ENCODE measurements at regions not wholly inside any gene's neighbourhood (a gene's known extent, or its start where the extent isn't known, plus 50 kb on each side); places are given as distances from the start of the nearest gene placed in this dataset.

- Mint-ChIP-seq H3K27me3 (no peaks in the 10 kb centered on the region), H3K27ac (no peak overlapping the region), H3K4me3 (no peak overlapping the region), H3K4me1 (no peaks in the 10 kb centered on the region), H3K9me3 (no peaks in the 10 kb centered on the region), H3K36me3 (no peaks in the 10 kb centered on the region)
- ATAC-seq = no peak
These were observed 186.4 kb upstream of the PRKD1 start for GRCh38 chr14:30114051-30114450.

DNA sequence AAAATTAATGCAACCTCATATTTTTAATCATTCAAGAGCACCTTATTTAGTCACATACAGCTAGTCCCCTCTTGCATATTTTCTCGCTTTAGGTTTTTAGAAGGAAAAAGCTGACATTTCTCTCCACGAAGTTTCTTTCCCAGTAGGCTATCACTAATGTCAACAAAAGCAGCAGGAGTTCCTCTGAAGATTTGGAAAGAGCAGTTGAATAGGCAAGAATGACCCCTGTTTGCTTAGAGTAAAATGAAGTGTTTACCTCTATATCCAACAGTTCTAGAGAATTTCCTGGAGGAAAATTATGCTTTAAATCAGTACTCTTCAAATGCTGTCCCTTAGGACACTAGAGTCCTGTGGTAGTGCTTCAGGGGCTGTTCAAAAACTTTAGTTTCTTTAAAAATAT, 188.1 kb upstream of the PRKD1 start:
- Mint-ChIP-seq H3K27ac (no peak overlapping the region), H3K36me3 (no peaks in the 10 kb centered on the region), H3K4me1 (no peaks in the 10 kb centered on the region), H3K27me3 (no peaks in the 10 kb centered on the region), H3K4me3 (no peak overlapping the region), H3K9me3 (no peaks in the 10 kb centered on the region)
- no peak for ATAC-seq

- Mint-ChIP-seq H3K27me3 (no peaks in the 10 kb centered on the region), H3K4me3 (no peak overlapping the region), H3K27ac (no peak overlapping the region), H3K36me3 (no peaks in the 10 kb centered on the region), H3K9me3 (no peaks in the 10 kb centered on the region), H3K4me1 (no peaks in the 10 kb centered on the region)
- no peak for ATAC-seq
These were observed 191.5 kb upstream of the PRKD1 start for GRCh38 chr14:30118992-30119640.

GRCh38 chr14:30125322-30125979, 197.8 kb upstream of the PRKD1 start:
- Mint-ChIP-seq H3K27ac (no peak overlapping the region), H3K4me3 (no peak overlapping the region), H3K4me1 (no peaks in the 10 kb centered on the region), H3K36me3 (no peaks in the 10 kb centered on the region), H3K27me3 (no peaks in the 10 kb centered on the region), H3K9me3 (no peaks in the 10 kb centered on the region)
- ATAC-seq = no peak

GRCh38 chr14:30129807-30130206, 202.2 kb upstream of the PRKD1 start:
- Mint-ChIP-seq H3K4me3 (no peak overlapping the region), H3K36me3 (no peaks in the 10 kb centered on the region), H3K27me3 (no peaks in the 10 kb centered on the region), H3K4me1 (no peaks in the 10 kb centered on the region), H3K9me3 (no peaks in the 10 kb centered on the region), H3K27ac (no peak overlapping the region)
- ATAC-seq = no peak

DNA sequence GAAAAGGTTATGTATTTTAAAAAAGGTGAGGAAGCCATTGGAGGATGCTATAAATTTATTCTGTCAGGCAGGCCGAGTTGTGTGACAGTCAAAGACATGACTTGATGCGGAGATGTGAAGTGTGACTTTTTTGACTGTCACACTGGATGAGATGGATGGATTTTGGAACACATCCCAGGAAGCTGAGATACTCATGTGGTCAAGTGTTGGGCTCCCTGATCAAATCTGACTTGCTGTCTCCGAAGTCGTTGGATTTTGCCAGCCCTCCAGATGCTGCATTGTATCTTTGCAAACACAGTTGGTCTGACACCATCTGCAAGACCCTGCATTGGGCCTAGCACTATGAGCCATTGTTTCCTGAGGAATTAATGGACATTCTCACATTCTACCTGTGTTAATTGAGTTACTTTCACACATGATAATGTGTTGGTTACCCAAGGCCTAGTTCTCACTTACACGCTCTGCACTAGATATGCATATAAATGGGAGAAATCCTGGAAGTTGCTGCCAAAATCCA, 204.0 kb upstream of the PRKD1 start:
- H3K36me3 Mint-ChIP-seq = no peaks in the 10 kb centered on the region
- no peak overlapping the region for H3K27ac Mint-ChIP-seq
- H3K27me3 Mint-ChIP-seq = no peaks in the 10 kb centered on the region
- no peak for ATAC-seq
- H3K9me3 Mint-ChIP-seq = no peaks in the 10 kb centered on the region
- no peaks in the 10 kb centered on the region for H3K4me1 Mint-ChIP-seq
- H3K4me3 Mint-ChIP-seq = no peak overlapping the region

- no peaks in the 10 kb centered on the region for H3K36me3 Mint-ChIP-seq
- H3K4me3 Mint-ChIP-seq = no peak overlapping the region
- H3K27me3 Mint-ChIP-seq = no peaks in the 10 kb centered on the region
- H3K27ac Mint-ChIP-seq = no peak overlapping the region
- H3K9me3 Mint-ChIP-seq = no peaks in the 10 kb centered on the region
- ATAC-seq = no peak
- no peaks in the 10 kb centered on the region for H3K4me1 Mint-ChIP-seq
These were observed 204.5 kb upstream of the PRKD1 start for GRCh38 chr14:30132196-30132595.

GRCh38 chr14:30134936-30135335, 207.3 kb upstream of the PRKD1 start:
- no peak for ATAC-seq
- Mint-ChIP-seq H3K9me3 (no peaks in the 10 kb centered on the region), H3K4me3 (no peak overlapping the region), H3K4me1 (no peaks in the 10 kb centered on the region), H3K36me3 (no peaks in the 10 kb centered on the region), H3K27ac (no peak overlapping the region), H3K27me3 (no peaks in the 10 kb centered on the region)

DNA sequence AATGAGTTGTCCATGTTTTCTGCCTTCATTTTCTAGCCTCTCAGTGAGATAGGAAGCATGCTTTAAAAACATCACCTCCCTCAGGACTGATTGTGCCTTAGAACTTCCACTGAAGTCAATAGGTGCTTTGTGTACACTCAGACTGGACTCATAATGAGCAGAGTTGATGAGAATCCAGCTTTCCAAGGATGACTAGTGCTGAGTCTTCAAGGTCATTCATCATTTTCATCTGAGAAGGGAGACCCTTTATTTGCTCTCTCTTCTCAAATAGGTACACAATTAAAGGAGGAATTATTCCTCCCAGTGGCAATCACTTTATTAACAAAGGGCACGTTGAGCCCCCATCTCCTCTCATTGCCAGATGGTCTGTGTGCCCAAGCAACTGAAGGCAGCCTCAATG, 210.9 kb upstream of the PRKD1 start:
- H3K4me1 Mint-ChIP-seq = no peaks in the 10 kb centered on the region
- no peak overlapping the region for H3K4me3 Mint-ChIP-seq
- no peaks in the 10 kb centered on the region for H3K27me3 Mint-ChIP-seq
- ATAC-seq = no peak
- no peak overlapping the region for H3K27ac Mint-ChIP-seq
- peaks cover 1% of the 10 kb centered on the region for H3K9me3 Mint-ChIP-seq
- H3K36me3 Mint-ChIP-seq = no peaks in the 10 kb centered on the region

DNA sequence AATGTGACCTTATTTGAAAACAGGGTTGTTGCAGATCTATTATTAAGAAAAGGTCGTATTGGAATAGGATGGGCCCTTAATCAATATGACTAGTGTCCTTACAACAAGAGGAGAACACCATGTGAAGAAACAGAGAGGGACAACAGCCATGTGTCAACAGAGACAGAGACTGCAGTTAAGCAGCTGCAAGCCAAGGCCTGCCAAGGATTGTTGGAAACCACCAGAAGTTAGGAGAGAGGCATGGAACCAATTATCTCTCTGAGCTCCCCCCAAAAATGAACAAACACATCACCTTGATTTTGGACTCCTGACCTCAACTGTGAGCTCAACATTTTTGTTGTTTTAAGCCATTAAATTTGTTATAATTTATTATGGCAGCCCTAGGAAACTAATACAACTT, 214.6 kb upstream of the PRKD1 start:
- Mint-ChIP-seq H3K4me1 (no peaks in the 10 kb centered on the region), H3K27ac (no peak overlapping the region), H3K9me3 (peaks cover 15% of the 10 kb centered on the region), H3K36me3 (no peaks in the 10 kb centered on the region), H3K27me3 (no peaks in the 10 kb centered on the region), H3K4me3 (no peak overlapping the region)
- no peak for ATAC-seq

DNA sequence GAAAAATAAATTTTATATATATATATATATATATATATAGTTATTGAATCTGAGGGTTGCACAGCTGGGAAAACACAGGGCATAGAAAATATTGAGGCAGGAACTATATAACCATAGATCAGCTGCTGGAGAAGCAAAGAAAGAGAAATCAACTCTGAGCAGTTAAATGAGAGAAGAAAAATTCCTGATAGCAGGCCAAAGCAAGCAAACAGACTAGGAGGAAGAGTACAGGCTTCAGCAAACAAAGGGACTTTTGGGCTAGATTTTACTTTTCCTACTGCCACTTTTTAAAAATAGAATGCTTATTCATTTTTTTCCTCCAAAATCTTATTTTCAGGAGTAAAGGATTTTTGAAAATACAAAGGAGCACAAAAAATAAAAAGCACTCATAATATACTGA, 216.0 kb upstream of the PRKD1 start:
- no peak overlapping the region for H3K27ac Mint-ChIP-seq
- peaks cover 17% of the 10 kb centered on the region for H3K9me3 Mint-ChIP-seq
- no peaks in the 10 kb centered on the region for H3K36me3 Mint-ChIP-seq
- no peaks in the 10 kb centered on the region for H3K4me1 Mint-ChIP-seq
- H3K4me3 Mint-ChIP-seq = no peak overlapping the region
- no peaks in the 10 kb centered on the region for H3K27me3 Mint-ChIP-seq
- no peak for ATAC-seq

DNA sequence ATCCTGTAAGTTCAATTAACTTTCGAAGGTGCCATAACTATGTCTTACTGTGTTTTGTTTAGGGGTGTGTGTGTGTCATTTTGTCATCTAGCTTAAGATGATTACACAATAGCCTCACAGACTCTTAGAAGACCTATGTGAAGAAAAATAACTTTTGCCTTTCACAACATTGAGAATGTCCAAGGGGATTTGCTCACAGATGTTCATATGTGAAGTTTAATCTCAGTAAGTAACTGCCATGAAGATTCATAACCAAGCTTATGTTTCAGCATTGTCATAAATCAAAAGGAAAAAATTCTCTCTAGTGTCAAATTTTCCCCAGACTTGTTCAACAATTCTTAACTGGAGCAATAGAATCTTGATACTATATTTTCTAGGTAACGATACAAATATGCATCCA, 226.1 kb upstream of the PRKD1 start:
- H3K4me3 Mint-ChIP-seq = no peak overlapping the region
- H3K36me3 Mint-ChIP-seq = no peaks in the 10 kb centered on the region
- H3K9me3 Mint-ChIP-seq = peaks cover 5% of the 10 kb centered on the region
- H3K27me3 Mint-ChIP-seq = no peaks in the 10 kb centered on the region
- no peaks in the 10 kb centered on the region for H3K4me1 Mint-ChIP-seq
- ATAC-seq = no peak
- no peak overlapping the region for H3K27ac Mint-ChIP-seq

GRCh38 chr14:30156571-30156970, 228.9 kb upstream of the PRKD1 start:
- Mint-ChIP-seq H3K27me3 (no peaks in the 10 kb centered on the region), H3K27ac (no peak overlapping the region), H3K4me3 (no peak overlapping the region), H3K4me1 (no peaks in the 10 kb centered on the region), H3K36me3 (no peaks in the 10 kb centered on the region), H3K9me3 (peaks cover 2% of the 10 kb centered on the region)
- no peak for ATAC-seq

DNA sequence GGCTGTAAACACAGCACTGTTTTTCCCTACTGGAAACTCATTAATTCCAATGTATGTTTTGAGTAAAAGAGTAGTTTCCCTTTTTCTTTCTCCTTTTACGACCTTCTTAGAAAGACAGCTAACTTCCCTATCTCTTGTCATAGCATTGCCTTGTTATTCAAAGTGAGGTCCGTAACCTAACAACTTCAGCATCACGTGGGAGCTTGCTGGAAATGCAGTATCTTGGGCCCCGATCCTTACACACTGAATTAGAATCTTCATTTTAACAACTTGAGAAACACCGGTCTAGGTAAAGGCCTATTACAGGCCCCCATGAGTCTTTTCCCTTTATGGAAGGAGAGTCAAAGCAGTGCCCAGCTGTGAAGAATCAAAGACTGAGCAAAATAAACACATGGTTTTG, 230.7 kb upstream of the PRKD1 start:
- H3K4me3 Mint-ChIP-seq = no peak overlapping the region
- no peak overlapping the region for H3K27ac Mint-ChIP-seq
- H3K4me1 Mint-ChIP-seq = no peaks in the 10 kb centered on the region
- peaks cover 2% of the 10 kb centered on the region for H3K9me3 Mint-ChIP-seq
- no peaks in the 10 kb centered on the region for H3K36me3 Mint-ChIP-seq
- H3K27me3 Mint-ChIP-seq = no peaks in the 10 kb centered on the region
- ATAC-seq = no peak

DNA sequence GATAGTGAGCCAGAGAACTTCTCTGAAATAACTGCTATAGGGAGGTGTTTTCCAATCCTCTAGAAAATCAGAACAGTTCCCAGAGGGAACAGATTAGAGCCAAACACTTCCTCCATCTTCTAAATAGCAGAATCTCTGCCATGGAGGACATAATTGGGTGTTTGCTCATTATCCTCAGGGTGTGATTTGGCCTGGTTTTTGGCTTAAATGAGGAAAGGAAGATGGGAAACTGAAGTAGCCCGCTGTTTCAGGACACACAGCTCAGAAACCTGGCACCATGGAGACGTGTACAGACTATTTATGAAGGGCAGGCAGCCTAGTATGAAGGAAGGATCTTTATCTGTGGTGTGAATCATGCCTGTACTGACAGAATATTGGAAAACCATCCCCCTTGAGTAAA, 231.7 kb upstream of the PRKD1 start:
- Mint-ChIP-seq H3K4me3 (no peak overlapping the region), H3K9me3 (peaks cover 2% of the 10 kb centered on the region), H3K36me3 (no peaks in the 10 kb centered on the region), H3K27me3 (no peaks in the 10 kb centered on the region), H3K27ac (no peak overlapping the region), H3K4me1 (no peaks in the 10 kb centered on the region)
- no peak for ATAC-seq

DNA sequence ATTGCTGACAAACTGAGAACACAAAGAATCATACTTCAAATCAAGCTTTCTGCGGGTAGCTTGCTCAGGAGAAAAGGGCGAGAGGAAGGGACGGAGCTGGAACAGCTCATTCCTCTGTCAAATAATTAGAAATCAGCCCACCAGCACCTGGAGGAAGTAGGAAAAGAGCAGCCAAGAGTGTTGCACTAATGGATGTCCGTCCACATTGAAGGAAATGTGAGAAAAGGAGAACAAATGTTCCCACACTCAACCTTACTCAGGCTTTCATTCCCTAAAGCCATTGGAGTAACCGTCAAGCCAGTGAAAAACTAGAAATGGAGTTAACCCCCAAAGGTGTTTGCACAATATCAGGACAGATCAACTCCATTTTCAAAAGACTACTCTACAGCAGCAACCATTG, 233.0 kb upstream of the PRKD1 start:
- no peak for ATAC-seq
- Mint-ChIP-seq H3K4me3 (no peak overlapping the region), H3K36me3 (no peaks in the 10 kb centered on the region), H3K4me1 (no peaks in the 10 kb centered on the region), H3K27me3 (no peaks in the 10 kb centered on the region), H3K9me3 (peaks cover 2% of the 10 kb centered on the region), H3K27ac (no peak overlapping the region)

Measured in stimulated activated memory B cell treated with anti-CD40 and anti-IgM and Interleukin-4, amounts not matched to agents 10 μg/mL and 1 μg/mL and 100 μg/mL, for 72 hours (primary cell).